GM18867 (cell line): ENCODE measurements at regions not wholly inside any gene's neighbourhood (a gene's known extent, or its start where the extent isn't known, plus 50 kb on each side); places are given as distances from the start of the nearest gene placed in this dataset.

Experiments
- ATAC-seq: cut with Tn5 transposase; IDR thresholded peaks from one replicate; pipeline ENCODE4 v1.9.1; 2021; ENCODE audit warnings: mild to moderate bottlenecking, moderate library complexity; ENCODE audit not compliant: unreplicated experiment

DNA sequence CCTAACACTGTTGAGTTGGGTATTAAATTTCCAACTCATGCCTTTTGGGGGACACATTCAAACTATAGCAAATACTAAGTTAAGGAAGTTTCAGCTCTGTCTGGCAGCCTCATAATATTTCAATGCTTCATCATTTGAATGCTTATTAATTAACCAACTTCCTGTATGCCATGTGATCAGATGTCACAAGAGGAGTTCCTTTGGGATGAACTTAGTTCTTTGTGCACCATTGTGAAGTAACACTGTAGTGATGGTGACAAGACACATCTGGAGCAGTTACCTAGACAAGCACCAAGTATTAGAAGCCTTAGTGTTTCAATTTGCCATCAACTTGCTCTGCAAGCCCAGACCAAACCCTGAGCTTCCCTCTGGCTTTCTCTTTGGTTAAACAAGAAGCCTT lies 90.7 kb upstream of the IL12B start:
- no peak for ATAC-seq

DNA sequence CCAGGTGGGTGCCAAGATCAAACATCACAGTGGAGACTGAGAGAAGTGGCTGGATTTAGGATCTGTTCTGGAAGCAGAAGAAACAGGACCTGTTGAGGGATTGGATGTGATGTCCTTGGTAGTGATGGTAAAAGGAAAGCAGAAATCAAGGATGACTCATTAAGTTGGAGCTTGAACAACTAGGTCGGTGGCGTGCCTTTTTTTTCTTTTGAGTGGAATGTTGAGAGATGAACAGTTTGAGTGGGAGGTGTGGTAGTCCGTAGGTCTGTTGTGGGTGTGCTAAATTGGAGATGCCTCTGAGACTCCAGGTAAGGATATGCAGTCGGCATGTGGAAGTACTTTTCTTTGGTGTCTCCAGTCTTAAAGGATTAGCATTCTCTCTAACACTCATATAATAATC lies 92.1 kb upstream of the IL12B start:
- no peak for ATAC-seq

DNA sequence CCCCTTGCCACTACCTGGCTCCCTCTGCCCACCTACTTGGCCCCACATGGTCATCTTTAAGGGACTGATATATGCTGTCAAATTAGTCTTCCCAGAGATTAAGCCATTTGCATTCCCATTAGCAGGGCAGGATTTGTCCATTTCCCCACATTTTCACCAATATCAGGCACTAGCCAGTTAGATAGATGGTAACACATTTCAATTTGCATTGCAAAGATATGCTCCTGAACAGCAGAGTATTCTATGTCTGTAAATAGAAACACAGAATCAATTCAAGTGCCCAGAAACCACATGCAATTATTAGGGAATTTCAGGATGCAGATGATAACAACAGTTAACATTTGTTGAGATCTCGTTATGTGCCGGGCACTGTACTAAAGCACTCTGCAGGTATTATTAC lies 92.6 kb upstream of the IL12B start:
- ATAC-seq, result no peak

DNA sequence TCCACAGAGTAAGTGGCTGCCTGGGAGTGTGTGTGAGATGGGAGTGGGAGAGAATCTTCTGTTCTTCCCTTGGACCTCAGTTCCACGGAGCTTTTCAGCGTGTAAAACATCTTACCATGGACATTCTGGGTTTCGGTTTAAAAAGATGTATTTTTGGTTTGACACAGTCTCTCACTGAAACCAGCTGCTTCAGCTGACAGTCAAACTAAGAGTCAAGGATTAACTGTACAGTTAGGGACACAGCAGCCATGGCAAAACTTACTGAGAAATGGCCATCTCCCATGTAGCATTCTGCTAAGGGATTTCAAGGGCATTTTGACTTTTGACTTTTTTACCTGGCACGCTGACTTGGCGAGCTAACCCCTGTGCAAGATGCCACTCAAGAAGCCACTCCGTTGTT lies 93.8 kb upstream of the IL12B start:
- ATAC-seq, result no peak

DNA sequence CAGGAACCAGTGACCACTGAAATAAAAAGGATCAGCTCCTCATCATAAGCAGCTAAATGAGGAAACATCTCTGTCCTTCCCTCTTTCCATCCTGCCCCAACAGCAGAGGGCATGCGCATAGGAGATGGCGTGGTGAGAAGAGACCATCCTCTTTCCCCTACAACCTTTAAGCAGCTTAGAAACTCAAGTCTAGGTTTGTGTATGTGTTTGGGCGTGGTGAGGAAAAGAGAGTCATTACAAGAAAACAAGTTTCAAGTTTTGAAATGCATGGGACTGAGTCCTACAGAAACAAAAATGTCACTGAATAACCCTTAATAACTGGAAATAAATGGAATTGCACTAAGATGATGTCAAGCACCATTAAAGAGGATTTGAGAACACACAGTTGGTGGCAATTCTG lies 96.4 kb upstream of the IL12B start:
- ATAC-seq, result no peak

DNA sequence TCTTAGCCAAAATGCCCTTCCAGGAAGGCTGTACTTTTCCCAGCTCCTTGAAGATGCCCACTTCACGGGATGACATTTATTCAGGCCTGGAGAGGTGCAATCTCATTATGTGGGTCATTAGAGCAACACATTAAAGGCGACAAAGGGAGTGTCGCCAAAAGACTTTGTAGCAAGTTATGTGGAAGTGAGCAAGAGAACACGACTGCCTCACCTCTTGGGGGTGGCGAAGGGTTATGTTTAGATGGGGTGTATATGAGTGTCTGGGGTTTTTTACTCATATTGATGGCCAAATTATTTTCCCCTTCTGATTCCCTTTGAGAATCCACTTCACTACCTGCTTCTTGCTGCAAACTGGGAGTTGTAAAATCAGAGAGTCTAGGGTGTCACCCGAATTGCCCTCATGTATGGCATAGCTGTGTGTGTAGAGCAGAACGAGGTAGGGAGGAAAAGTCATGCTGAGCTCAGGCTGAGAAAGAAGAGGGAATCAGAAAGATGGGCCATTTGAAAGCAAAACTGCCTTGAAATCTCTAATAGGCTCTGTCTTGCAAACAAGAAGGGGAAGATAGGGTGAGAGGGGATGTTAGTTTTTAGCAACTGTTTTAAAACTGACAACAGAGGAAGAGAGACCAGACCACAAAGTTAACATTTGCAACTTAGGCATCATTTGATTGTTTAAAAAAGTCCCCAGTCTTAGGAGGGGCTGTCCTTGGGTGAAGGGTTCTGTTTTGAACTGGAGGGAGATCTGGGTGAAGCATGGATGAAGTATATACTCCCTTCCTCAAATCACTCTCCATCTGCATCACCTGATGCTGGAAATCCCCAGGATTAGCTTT lies 97.1 kb upstream of the IL12B start:
- ATAC-seq, result peak; percentile 71

DNA sequence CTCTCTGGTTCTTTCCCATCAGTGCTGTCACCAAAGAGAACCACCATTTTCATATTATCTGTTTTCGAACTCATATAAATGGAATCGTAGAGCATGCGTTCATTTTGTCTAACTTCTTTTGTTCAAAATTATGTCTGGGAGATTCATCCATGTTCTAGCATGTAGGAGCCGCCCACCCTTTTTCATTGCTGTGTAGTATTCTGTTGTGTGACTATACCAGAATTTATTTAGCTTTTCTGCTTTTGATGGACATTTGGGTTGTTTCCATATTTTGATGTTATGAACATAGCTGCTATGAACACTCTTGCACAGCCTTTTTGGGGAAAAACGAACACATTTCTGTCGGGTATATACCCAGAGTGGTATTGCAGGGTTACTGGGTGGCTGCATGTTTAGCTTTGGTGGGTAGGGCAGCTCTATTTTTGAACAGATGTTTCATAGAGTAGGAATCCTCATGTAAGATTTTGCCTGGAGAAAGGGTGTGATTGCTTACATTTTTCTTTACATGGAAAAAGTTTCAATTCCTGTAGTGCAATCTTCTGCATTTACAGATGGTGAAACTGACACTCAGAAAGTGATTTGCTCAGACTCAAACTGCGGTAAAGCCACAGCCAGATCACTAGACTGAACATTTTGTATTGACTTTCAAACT lies 100.2 kb upstream of the IL12B start:
- no peak for ATAC-seq

DNA sequence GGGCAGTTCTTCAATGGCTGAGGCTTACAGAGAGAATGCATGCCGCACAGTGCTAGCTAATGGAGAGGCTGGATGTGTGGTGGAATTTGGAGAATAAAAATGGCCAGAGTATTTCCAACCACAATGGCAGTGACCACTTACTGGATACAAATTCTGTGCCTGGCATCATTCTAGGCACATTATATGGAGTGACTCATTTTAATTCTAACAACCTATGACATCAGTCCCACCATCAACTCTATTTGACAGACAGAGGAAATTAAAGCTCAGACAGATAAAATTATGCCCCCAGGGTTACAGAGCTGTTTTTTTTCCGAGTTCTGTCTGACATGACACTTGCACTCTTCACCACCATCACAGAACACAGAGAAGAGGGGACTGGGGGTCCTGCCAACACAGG lies 105.6 kb upstream of the IL12B start:
- no peak for ATAC-seq

DNA sequence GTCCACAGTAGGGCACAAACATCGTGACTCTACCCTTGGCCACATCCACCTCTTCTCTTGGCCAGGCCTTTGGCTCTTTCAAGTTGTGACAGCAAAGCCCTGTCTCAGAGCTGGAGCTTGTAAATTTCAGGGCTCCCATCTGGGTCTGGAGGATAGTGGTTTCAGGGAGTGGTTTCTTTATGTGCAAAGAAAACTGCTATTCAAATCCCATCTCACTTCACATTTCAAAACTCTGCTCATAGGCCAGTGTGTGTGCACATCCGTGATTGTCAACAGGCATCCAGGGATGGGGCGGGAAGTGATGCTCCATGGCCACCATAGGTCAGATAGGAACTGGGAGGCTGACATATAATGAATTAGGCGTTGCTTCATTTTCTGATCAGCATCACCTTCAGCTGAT lies 107.8 kb upstream of the IL12B start:
- ATAC-seq, result no peak

DNA sequence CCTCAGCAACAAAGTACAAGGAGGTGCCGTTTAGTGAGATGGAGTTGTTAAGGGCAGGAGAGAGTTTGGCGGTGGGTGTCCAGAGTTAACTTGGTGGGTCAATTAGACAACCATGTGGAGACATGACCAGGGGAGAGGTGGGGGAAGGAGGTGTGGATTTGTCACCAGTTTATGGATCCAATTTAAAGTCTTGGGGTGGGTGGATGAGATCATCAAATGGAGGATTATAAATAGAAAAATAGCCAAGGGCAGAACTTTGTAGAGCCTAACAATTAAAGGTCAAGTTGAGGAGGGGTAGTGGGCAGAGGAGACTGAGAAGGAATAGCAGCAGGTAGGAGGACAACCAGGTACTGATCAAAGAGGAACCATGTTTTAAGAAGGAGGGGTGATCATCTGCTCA lies 108.7 kb upstream of the IL12B start:
- no peak for ATAC-seq

DNA sequence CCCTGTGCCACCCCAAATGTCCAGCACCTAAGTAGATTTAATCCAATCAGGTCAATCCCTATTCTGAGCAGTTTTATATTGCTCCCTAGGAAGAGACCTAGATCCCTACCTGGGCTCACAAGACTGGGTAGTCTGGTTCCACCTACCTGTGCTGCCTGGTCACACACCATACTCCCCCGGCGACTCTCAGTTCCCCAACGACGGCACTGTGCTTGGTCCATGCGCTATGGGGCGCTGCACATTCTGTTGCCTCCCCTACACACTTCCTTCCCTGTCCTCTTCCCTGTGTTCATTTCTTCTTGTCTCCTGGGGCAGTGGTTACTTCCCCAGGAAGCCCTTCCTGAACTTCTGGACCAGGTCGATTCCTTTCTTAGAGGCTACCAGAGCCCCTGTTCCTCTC lies 109.9 kb upstream of the IL12B start:
- peak; percentile 71 for ATAC-seq

DNA sequence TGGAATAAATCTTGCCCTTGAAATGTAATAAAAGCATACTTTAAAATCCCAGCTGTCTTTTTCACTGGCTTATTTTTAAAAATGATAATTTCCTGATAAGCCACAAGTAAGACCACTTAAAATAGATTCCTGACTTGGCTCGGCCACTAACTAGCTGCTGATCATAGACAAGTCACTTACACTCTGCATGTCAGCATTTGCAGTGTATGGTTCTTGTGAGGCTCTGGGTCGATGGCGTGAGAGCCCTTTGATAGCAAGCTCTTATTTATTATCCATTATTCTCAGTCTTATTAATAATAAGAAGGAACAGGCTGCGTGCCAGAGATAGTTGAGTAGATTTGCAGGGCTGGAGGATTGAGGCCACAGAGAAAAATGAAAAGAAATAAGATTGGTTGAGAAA lies 110.7 kb upstream of the IL12B start:
- ATAC-seq, result no peak

DNA sequence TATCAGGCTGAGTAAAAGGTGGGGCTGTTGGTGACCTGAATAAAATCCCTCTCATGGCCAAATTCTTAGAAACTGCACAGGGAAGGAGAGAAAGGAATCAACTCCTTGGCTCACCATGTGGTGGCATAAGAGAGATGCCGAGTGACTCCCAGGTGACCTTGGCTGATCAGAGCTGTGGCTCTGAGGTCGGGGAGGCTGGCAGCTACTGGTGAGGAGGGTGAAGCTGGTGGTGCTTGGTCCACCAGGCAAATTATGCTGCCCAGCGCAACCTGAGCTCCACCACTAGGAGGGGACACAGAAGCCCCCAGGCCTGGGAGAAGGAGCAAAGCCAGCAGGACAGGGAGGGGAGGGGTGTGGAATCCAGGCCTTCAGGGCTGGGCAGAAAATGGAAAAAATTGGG lies 111.2 kb upstream of the IL12B start:
- ATAC-seq, result no peak

DNA sequence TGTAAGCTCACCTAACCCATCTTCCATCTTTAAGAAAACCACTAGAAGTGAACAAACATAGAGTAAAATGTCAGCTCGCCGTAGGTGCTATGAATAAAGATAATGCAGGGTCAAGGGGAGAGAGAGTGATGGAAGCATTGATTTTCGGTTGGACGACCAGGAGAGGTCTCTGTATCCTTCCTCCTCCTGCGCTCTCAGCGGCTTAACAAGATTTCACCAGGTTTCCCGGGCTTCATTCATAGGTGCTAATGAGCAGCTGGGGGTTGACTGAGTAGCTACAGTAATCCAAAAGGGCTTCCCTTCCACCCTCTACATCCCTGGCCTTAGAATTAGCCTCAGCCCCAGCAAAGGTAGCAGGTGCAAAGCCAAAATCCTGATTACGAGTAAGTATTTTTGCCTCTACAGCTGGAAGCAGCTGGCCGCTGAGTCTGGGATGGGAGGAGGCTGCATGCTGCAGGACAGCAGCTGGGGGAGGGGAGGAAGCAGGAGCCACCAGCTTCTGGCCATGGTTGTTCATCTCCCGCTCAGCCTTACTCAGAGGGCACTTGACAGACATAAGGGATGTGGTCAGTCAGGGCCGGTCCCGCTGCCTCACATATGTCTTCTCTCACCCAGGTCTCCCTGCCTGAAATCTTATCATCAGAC lies 112.0 kb upstream of the IL12B start:
- no peak for ATAC-seq

DNA sequence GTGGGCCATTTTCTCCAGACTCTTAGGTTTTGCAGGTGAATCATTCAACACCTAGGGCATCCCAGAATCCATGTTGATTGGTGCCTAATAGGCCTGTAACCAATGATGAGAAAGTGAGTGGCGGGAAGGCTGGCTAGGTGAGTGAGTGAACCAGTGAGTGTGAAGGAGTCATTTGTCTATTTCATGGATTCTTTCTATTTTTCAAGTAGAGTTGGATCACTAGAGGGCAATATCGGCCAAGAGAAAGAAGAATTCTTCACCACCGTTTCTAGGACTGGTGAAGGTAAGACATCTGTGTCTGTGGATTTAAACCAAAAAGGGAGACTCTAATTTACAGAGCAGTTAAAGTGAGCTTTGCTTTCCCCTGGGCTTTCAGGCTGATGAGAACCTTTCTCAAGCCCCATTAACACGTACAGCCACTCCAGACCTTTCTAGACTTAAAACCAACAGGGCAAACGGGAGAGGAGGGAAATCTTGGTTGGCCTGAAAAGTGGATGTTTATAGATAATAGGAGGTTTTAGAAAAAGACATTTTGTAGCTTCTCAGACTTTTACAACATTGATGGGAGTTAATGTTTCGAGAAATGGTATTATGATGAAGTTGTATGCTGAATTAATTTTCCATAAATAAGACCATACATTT lies 114.3 kb upstream of the IL12B start:
- peak; percentile 55 for ATAC-seq

DNA sequence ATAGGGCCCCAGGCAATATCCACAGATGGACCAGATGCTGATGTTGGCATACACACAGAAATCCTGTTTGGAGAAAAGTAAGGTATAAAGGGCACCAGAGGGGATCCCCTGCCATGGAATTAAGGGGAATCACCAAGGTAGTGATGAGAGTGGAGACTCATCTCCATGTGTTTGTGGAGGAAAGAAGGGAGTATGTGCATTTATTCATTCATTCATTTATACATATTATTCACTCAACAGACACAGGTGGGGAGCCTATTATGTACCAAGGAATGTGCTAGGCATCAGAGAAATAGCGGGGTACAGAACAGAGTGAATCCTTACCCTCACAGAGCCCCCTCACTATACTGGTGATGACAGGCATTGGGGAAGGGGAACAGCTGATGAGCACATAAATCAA lies 116.8 kb upstream of the IL12B start:
- ATAC-seq, result no peak

DNA sequence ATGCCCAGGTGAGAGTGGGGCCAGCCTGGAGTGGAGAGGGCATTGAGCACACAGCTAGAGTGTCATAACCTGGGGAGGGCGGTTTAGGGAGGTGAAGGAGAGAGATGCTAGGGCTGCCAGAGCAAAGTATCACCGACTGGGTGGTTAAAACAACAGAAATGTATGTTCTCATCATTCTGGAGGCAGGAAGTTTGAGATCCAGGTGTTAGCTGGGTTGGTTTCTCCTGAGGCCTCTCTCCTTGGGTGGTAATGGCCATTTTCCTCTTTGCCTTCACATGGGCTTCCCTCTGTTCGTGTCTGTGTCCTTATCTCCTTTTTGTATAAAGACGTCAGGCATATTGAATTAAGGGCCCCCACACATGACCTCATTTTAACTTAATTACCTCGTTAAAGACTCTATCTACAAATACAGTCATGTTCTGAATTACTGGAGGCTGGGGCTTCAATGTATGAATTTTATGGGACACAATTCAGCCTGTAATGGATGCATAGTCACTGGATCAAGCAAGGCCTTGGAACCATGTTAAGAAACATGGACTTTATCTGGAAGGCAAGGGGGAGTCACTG lies 118.6 kb upstream of the IL12B start:
- no peak for ATAC-seq

DNA sequence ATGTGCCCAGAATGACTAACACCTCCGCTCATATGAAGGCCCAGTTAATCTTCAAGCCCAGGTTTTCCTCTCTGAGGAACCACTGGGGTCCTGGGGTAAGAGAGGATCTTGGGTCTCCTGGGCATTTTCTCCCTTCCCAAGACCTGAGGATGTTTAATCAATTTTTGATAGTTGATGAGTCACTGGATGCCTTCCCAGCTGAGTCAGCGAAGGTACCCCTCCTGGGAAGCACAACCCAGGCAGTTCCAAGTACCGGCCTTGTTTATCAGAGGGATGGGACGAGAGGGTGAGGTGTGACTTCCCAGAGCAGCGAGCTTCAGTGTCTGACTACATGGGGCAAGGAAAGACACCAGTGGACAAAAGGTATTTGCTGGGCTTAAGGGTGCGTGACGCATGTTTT lies 119.6 kb upstream of the IL12B start:
- ATAC-seq, result no peak

DNA sequence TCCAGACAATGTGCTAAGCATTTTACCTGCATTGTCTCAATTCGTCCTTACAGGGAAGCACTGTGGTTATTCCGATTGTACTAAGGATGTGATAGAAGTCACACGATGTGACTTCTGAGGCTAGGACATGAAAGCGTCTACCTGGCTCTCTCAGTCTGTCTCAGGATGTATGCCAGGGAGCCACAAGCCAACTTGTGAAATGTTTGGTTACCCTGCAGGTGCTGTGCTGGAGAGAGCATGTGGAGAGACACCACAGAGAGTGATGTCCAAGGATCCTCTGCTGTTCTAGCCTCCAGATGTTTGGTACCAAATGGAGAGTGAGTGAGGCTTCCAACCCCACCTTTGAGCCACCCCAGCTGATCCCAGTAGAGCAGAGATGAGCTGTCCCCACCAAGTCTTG lies 120.1 kb upstream of the IL12B start:
- no peak for ATAC-seq

DNA sequence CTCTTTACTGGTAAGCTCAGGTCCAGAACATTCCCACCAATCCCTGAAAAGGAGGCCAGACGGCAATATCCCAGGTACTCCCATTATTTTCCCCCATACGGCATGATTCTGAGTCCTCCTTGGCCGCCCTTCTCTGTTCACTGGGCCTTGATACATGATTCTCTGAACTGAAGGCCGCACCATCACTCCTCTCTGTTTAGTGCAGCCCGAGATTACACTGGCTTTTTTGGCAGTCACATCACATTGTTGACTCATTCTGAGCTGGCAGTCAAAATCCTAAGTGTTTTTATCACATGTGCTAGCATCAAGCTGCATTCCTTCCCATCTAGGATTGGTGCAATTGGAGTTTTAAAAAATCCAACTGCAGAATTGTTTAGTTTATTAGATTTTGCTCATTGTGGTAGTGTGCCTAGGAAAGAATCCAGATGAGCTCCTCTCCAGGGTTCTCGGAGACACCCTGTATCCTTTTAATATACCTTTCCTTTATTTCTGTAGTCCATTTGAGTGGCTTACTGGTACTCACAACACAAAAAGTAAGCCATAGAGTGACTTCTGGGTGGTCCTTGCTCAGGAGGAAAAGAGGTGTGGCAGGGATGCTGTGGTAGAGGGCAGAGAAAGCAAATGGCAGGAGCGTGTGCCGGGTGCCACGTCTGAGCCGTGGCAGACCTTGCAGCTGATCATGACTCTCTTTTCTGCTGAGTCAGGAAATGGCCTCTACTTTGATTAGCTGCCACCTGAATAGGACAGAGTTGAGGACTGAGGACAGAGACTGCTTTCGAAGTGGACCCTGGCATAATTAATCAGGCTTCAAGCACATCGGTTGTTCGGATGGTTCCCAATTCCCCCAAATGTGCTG lies 121.1 kb upstream of the IL12B start:
- no peak for ATAC-seq
